RWPE2 (cell line): ENCODE measurements at regions not wholly inside any gene's neighbourhood (a gene's known extent, or its start where the extent isn't known, plus 50 kb on each side); places are given as distances from the start of the nearest gene placed in this dataset.

Source experiments
- ATAC-seq: fragments of 200-7000 bp; cut with Tn5 transposase; 3 replicates; pipeline ENCODE4 v1.9.1; 2021; ENCODE audit warnings: low read depth
- DNase-seq: peaks from one replicate; pipeline ENCODE4 v3.0.0-alpha.2; 2020; ENCODE audit warnings: low spot score
- H3K27ac ChIP-seq: fragments of 450-650 bp; 2 replicates; pipeline ENCODE4 v1.5.1; 2017; ENCODE audit warnings: mild to moderate bottlenecking; ENCODE audit not compliant: poor library complexity, severe bottlenecking
- H3K27me3 ChIP-seq: fragments of 250-450 bp; sonication (Bioruptor Pico); 2 replicates; pipeline ENCODE4 v1.5.1; 2021; ENCODE audit warnings: mild to moderate bottlenecking, moderate library complexity; ENCODE audit not compliant: insufficient read depth, poor library complexity, severe bottlenecking
- H3K36me3 ChIP-seq: fragments of 250-450 bp; sonication (Bioruptor Pico); 2 replicates; pipeline ENCODE4 v1.5.1; 2020; ENCODE audit warnings: low read depth, mild to moderate bottlenecking, moderate library complexity
- H3K4me1 ChIP-seq: fragments of 250-450 bp; sonication (Bioruptor Pico); 2 replicates; pipeline ENCODE4 v1.5.1; 2021; ENCODE audit warnings: mild to moderate bottlenecking, moderate library complexity; ENCODE audit not compliant: insufficient read depth, poor library complexity, severe bottlenecking
- H3K4me3 ChIP-seq: fragments of 250-450 bp; sonication (Bioruptor Pico); 2 replicates; pipeline ENCODE4 v1.5.1; 2021; ENCODE audit warnings: mild to moderate bottlenecking, moderate library complexity; ENCODE audit not compliant: severe bottlenecking
- H3K9me3 ChIP-seq: fragments of 250-450 bp; sonication (Bioruptor Pico); 2 replicates; pipeline ENCODE4 v1.5.1; 2021; ENCODE audit warnings: mild to moderate bottlenecking, moderate library complexity; ENCODE audit not compliant: severe bottlenecking
- TF ChIP-seq, protein P1 (sequence below): fragments of 450-650 bp; IDR thresholded peaks from one replicate; pipeline ENCODE4 v1.5.1; 2017; ENCODE audit warnings: mild to moderate bottlenecking, moderate library complexity; ENCODE audit not compliant: poor library complexity, severe bottlenecking

DNA sequence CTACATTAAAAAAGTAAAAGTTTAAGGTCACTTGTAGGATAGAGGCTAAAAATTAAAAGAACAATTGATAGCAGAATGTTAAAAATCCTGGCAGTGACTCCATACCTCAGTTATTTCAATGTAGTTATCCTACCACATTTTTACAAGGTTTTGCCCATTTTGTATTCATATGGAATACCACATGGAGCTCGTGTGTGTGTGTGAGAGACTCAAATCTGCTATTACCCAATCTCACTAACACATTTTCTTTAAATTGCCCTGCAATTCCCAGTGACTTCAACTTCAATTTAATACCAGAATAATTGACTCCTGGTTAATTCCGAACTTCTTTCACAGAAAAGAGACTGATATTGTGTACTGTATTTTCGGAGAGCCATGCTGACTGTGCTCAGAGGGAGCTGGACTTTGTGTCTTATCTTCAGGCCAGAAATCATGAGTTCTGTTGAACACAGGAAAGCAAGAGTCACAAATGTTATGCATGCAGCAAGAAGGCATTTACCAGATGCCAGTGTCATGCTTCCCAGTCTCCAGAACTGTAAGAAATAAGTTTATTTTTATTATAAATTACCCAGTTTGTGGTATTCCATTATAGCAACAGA lies 529.0 kb upstream of the NECTIN3 start:
- H3K4me3 ChIP-seq = no peak overlapping the region
- H3K9me3 ChIP-seq = no peaks in the 10 kb centered on the region
- no peaks in the 10 kb centered on the region for H3K36me3 ChIP-seq
- no peaks in the 10 kb centered on the region for H3K4me1 ChIP-seq
- ATAC-seq (no peak), DNase-seq (no peak)
- TF ChIP-seq, protein P1, sequence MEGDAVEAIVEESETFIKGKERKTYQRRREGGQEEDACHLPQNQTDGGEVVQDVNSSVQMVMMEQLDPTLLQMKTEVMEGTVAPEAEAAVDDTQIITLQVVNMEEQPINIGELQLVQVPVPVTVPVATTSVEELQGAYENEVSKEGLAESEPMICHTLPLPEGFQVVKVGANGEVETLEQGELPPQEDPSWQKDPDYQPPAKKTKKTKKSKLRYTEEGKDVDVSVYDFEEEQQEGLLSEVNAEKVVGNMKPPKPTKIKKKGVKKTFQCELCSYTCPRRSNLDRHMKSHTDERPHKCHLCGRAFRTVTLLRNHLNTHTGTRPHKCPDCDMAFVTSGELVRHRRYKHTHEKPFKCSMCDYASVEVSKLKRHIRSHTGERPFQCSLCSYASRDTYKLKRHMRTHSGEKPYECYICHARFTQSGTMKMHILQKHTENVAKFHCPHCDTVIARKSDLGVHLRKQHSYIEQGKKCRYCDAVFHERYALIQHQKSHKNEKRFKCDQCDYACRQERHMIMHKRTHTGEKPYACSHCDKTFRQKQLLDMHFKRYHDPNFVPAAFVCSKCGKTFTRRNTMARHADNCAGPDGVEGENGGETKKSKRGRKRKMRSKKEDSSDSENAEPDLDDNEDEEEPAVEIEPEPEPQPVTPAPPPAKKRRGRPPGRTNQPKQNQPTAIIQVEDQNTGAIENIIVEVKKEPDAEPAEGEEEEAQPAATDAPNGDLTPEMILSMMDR = no peak
- no peak overlapping the region for H3K27ac ChIP-seq
- no peaks in the 10 kb centered on the region for H3K27me3 ChIP-seq

DNA sequence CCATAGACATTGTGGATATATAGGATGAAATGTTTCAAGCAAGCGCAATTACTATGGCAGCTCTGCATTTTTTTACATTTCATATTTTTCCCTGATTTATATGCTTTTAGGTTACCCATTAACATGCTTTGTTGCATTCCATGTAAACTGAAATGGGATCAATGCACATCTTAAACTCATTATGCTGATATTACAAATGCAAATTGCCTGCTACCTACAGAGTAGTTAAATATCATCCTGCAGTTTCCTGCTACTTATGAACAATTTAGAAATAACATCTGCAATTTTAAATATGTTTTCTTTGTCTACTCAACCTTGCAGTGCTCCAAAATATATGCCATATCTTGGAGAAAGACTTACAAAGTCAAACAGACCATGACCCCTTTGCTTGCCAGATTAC lies 526.9 kb upstream of the NECTIN3 start:
- Histone ChIP-seq H3K36me3 (no peaks in the 10 kb centered on the region), H3K4me3 (no peak overlapping the region), H3K27ac (no peak overlapping the region), H3K4me1 (no peaks in the 10 kb centered on the region), H3K9me3 (no peaks in the 10 kb centered on the region), H3K27me3 (no peaks in the 10 kb centered on the region)
- no peak for ATAC-seq
- TF ChIP-seq, protein P1 = no peak
- no peak for DNase-seq

DNA sequence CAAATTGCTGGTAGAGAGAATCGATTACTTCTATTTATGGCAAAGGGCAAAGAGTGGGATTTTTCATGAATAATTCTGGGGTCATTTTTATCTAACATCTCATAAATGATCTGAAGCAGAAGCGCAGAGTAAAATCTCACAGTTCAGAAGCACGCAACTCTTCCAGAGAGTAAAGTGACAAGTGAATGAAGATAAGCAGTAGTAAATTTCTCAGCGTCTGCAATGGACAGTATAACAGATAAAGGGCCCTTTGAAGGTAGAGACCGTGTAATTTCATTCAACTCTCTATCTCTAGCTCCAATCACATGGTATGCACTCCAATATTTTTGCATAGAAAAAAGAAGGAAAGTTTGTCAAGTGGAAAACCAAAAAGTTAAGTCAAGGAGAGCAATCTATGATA lies 521.1 kb upstream of the NECTIN3 start:
- no peaks in the 10 kb centered on the region for H3K36me3 ChIP-seq
- no peaks in the 10 kb centered on the region for H3K4me1 ChIP-seq
- TF ChIP-seq, protein P1 = no peak
- ATAC-seq (no peak), DNase-seq (no peak)
- H3K27ac ChIP-seq = no peak overlapping the region
- no peak overlapping the region for H3K4me3 ChIP-seq
- no peaks in the 10 kb centered on the region for H3K9me3 ChIP-seq
- no peaks in the 10 kb centered on the region for H3K27me3 ChIP-seq

DNA sequence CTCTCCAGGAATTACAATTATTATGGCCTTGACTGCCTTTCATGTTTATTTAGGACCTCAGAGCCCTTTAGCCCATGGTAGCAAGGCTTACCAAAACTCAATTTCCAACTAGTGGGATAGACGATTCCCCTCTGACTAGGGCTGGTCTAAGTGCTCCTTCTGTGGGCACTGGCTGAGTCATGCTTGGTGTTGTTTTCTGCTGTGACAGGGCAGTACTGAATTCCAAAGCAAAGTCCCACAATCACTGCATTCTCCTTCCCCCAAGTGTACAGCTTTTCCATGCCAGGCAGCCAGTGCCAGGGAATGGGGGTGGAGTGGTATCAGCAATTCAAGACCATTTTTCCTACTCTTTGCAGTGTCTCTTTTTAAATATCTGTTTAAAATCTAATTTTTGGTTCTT lies 509.0 kb upstream of the NECTIN3 start:
- TF ChIP-seq, protein P1 = no peak
- H3K27ac ChIP-seq = no peak overlapping the region
- ATAC-seq = no peak

DNA sequence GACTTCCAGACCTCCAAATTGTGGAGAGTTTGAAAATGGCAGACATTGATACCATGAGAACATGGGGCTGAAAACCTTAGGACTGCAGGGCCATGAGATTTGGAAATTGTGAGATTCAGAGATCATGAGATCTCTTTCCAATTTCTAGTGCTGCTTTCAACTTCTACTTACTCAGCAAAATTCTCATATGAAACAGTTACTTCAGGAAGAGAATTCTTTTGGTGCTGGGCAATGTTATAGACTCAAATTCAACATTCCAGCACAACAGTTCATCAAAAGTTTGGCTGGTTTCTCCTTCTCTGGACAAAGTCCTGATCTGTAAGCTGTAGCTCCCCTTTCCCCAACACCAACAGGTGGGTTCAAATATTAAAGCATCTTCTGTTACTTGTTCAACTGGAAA lies 506.9 kb upstream of the NECTIN3 start:
- Histone ChIP-seq H3K36me3 (no peaks in the 10 kb centered on the region), H3K4me3 (no peak overlapping the region), H3K27me3 (no peaks in the 10 kb centered on the region), H3K27ac (no peak overlapping the region), H3K4me1 (peaks cover 5% of the 10 kb centered on the region), H3K9me3 (no peaks in the 10 kb centered on the region)
- DNase-seq = no peak
- TF ChIP-seq, protein P1 = no peak
- no peak for ATAC-seq

More for the DNA sequence above, 509.0 kb upstream of the NECTIN3 start:
- Histone ChIP-seq H3K27me3 (no peaks in the 10 kb centered on the region), H3K4me1 (no peaks in the 10 kb centered on the region), H3K36me3 (no peaks in the 10 kb centered on the region), H3K4me3 (no peak overlapping the region), H3K9me3 (no peaks in the 10 kb centered on the region)
- DNase-seq = no peak
